NB4 (cell line): ENCODE measurements at regions not wholly inside any gene's neighbourhood (a gene's known extent, or its start where the extent isn't known, plus 50 kb on each side); places are given as distances from the start of the nearest gene placed in this dataset.

Experiments used
- DNase-seq: peaks from one replicate; pipeline ENCODE4 v3.0.0; 2010; ENCODE audit warnings: low read depth
- H3K4me3 ChIP-seq: one replicate; pipeline ENCODE4 v1.5.1; 2011; ENCODE audit warnings: mild to moderate bottlenecking, low read depth, low read length, moderate library complexity
- MYC ChIP-seq: IDR thresholded peaks from 2 replicates; pipeline ENCODE4 v1.6.1; 2011; ENCODE audit warnings: low read depth, low read length
- POLR2A ChIP-seq: IDR thresholded peaks from 2 replicates; pipeline ENCODE4 v1.6.1; 2011; ENCODE audit warnings: mild to moderate bottlenecking; ENCODE audit not compliant: insufficient read length; ENCODE audit errors: extremely low read depth
- TF ChIP-seq, protein P1 (sequence below): IDR thresholded peaks from 2 replicates; pipeline ENCODE4 v1.6.1; 2011; ENCODE audit warnings: low read depth, low read length
- TF ChIP-seq, protein P2 (sequence below): IDR thresholded peaks from one replicate; pipeline ENCODE4 v1.5.1; 2012; ENCODE audit warnings: low read depth, low read length

DNA sequence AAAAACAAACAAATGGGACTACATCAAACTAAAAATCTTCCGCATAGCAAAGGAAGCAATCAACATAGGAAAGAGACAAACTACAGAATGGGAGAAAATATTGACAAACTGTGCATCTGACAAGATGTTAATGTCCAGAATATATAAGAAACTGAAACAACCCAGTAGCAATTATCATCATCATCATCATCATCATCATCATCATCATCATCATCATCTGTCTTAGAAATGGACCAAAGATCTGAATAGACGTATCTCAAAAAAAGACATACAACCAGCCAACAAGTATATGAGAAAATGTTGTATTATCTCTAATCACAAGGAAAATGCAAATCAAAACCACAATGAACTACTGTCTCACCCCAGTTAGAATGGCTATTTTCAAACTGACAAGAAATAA is 173.9 kb downstream of the PRR20E start:
- TF ChIP-seq MYC (no peak), POLR2A (no peak)
- TF ChIP-seq, protein P1, sequence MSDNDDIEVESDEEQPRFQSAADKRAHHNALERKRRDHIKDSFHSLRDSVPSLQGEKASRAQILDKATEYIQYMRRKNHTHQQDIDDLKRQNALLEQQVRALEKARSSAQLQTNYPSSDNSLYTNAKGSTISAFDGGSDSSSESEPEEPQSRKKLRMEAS, result no peak
- TF ChIP-seq, protein P2, sequence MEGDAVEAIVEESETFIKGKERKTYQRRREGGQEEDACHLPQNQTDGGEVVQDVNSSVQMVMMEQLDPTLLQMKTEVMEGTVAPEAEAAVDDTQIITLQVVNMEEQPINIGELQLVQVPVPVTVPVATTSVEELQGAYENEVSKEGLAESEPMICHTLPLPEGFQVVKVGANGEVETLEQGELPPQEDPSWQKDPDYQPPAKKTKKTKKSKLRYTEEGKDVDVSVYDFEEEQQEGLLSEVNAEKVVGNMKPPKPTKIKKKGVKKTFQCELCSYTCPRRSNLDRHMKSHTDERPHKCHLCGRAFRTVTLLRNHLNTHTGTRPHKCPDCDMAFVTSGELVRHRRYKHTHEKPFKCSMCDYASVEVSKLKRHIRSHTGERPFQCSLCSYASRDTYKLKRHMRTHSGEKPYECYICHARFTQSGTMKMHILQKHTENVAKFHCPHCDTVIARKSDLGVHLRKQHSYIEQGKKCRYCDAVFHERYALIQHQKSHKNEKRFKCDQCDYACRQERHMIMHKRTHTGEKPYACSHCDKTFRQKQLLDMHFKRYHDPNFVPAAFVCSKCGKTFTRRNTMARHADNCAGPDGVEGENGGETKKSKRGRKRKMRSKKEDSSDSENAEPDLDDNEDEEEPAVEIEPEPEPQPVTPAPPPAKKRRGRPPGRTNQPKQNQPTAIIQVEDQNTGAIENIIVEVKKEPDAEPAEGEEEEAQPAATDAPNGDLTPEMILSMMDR, result no peak
- H3K4me3 ChIP-seq, result no peak overlapping the region
- no peak for DNase-seq

DNA sequence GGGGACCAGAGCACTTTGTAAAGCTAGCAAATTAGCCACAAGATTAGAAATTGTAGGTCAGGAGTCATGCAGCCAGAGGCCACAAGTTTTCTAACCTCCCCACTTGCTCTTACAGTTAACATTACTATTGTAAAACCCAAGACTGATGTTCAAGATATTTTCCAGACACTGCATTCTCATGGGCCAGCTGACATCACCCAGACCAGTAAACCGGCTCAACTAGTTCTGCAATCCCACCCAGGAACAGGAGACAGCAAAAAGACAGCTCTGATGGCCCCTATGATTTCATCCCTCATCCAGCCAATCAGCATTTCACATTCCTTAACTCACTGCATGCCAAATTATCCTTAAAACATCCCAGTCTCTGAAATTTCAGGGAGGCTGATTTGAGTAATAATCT is 178.5 kb downstream of the PRR20E start:
- no peak for DNase-seq
- TF ChIP-seq POLR2A (no peak), MYC (no peak)
- TF ChIP-seq, protein P1, result no peak
- TF ChIP-seq, protein P2, result no peak
- H3K4me3 ChIP-seq, result no peak overlapping the region

DNA sequence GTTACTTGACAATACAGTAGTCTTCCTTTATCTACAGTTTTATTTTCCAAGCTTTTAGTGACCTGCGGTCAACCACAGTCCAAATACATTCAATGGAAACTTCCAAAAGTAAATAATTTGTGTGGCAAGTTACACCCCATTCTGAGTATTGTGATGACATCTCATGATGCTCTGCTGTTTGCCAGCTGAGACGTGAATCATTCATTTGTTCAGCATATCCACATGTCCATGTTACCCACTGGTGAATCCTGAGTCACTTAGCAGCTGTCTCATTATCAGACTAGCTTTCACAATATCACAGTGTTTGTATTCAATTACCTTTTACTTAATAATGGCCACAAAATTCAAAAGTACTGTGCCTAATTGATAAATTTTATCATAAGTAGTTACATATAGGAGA is 179.8 kb downstream of the PRR20E start:
- no peak for DNase-seq
- TF ChIP-seq MYC (no peak), POLR2A (no peak)
- TF ChIP-seq, protein P2, result no peak
- TF ChIP-seq, protein P1, result no peak
- H3K4me3 ChIP-seq, result no peak overlapping the region

DNA sequence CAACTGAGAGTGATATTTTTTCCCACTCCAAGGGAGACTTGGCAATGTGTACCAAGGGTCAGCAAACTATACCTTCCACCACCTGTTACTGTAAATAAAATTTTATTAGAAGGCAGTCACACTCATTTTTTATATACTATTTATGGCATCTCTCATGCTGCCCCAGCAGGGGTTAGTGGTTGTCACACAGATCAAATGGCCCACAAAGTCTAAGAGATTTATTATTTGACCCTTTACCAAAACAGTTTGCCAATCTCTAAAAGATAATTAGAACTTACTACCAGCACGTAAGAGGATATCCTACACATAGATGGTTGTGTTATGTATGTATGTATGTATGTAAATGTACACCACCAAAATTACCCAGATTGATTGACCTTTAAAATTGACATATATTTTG is 185.1 kb downstream of the PRR20E start:
- TF ChIP-seq POLR2A, result no peak
- TF ChIP-seq, protein P2, result no peak
- no peak for TF ChIP-seq MYC
- TF ChIP-seq, protein P1, result no peak
- no peak for DNase-seq
- no peak overlapping the region for H3K4me3 ChIP-seq

DNA sequence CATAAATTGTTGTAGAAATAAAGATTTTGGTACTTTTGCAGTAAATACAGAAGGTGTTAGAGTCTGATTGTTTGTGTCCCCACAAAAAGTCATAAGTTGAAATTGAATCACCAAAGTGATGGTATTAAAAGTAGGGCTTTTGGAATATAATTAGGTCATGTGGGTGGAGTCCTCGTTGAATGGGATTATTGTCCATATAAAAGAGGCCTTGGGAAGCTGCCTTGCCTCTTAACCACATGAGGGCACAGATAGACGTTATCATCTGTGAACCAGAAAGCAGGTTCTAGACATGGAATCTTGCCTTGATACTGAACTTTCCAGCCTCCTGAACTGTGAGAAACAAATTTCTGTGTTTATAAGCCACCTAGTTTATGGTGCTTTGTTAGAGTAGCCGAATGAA is 186.8 kb downstream of the PRR20E start:
- no peak for DNase-seq
- no peak for TF ChIP-seq POLR2A
- TF ChIP-seq, protein P1, result no peak
- no peak for TF ChIP-seq MYC
- TF ChIP-seq, protein P2, result no peak
- H3K4me3 ChIP-seq, result no peak overlapping the region

DNA sequence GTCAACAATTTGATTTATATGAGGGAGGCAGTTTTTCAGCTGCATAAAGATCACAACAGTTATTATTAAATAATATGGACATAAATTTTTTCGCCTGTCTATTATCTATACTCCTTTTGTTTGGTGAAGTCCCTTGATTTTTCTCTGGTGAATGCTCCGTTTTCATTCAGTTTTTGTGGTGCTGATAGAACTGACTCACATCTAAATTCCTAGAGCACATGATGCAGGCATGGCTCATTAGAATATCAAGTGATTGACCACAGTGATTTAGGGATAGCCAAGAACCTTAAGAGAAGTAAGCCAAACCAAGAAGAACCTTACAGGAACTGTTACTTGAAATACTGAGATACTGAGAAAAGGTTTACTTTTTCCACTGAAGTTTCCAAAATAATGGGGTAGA is 208.9 kb downstream of the PRR20E start:
- TF ChIP-seq, protein P2, result no peak
- TF ChIP-seq MYC, result no peak
- no peak for TF ChIP-seq POLR2A
- TF ChIP-seq, protein P1, result no peak
- DNase-seq, result no peak
- H3K4me3 ChIP-seq, result no peak overlapping the region
